SK-N-SH treated with all-trans-retinoic acid at 6 μM for 48 hours (cell line): ENCODE measurements at regions not wholly inside any gene's neighbourhood (a gene's known extent, or its start where the extent isn't known, plus 50 kb on each side); places are given as distances from the start of the nearest gene placed in this dataset.

Experiments
- ARNTL ChIP-seq: fragments of 450-650 bp; formaldehyde crosslinking; IDR thresholded peaks from 2 replicates; pipeline ENCODE4 v1.5.0; 2020; ENCODE audit warnings: low read depth, mild to moderate bottlenecking, moderate library complexity, borderline replicate concordance
- CSDC2 ChIP-seq: fragments of 250-450 bp; sonication (Bioruptor Pico); IDR thresholded peaks from 2 replicates; pipeline ENCODE4 v1.5.0; 2020; ENCODE audit warnings: mild to moderate bottlenecking, moderate library complexity
- ESRRG ChIP-seq: fragments of 250-450 bp; sonication (Bioruptor Pico); IDR thresholded peaks from 2 replicates; pipeline ENCODE4 v1.6.1; 2021; ENCODE audit warnings: mild to moderate bottlenecking
- ISL1 ChIP-seq: fragments of 250-450 bp; sonication (Bioruptor Pico); IDR thresholded peaks from 2 replicates; pipeline ENCODE4 v2.1.2; 2022; ENCODE audit warnings: mild to moderate bottlenecking, moderate library complexity
- RARB ChIP-seq: fragments of 250-450 bp; sonication (Bioruptor Pico); IDR thresholded peaks from 2 replicates; pipeline ENCODE4 v1.8.0; 2021; ENCODE audit warnings: mild to moderate bottlenecking, moderate library complexity
- TCF4 ChIP-seq: fragments of 250-450 bp; sonication (Bioruptor Pico); IDR thresholded peaks from 2 replicates; pipeline ENCODE4 v1.8.0; 2021; ENCODE audit warnings: mild to moderate bottlenecking, moderate library complexity, borderline replicate concordance
- ZC3H10 ChIP-seq: fragments of 250-450 bp; sonication (Bioruptor Pico); IDR thresholded peaks from 2 replicates; pipeline ENCODE4 v1.5.1; 2021; ENCODE audit warnings: mild to moderate bottlenecking, moderate library complexity
- ZFP3 ChIP-seq: fragments of 250-450 bp; sonication (Bioruptor Pico); IDR thresholded peaks from 2 replicates; pipeline ENCODE4 v1.5.0; 2020; ENCODE audit warnings: mild to moderate bottlenecking, moderate library complexity
- ZFP30 ChIP-seq: fragments of 450-650 bp; formaldehyde crosslinking; IDR thresholded peaks from 2 replicates; pipeline ENCODE4 v1.5.0; 2022; ENCODE audit warnings: mild to moderate bottlenecking, moderate library complexity
- ZNF70 ChIP-seq: fragments of 450-650 bp; formaldehyde crosslinking; IDR thresholded peaks from 2 replicates; pipeline ENCODE4 v1.5.0; 2020; ENCODE audit warnings: mild to moderate bottlenecking, moderate library complexity
- ZNF8 ChIP-seq: fragments of 450-650 bp; formaldehyde crosslinking; IDR thresholded peaks from 2 replicates; pipeline ENCODE4 v1.5.0; 2020; ENCODE audit warnings: mild to moderate bottlenecking, moderate library complexity
- TF ChIP-seq, protein P1 (sequence below): fragments of 250-450 bp; sonication (Bioruptor Pico); IDR thresholded peaks from 2 replicates; pipeline ENCODE4 v1.5.1; 2020; ENCODE audit warnings: low read depth, mild to moderate bottlenecking, moderate library complexity
- TF ChIP-seq, protein P2 (sequence below): fragments of 250-450 bp; sonication (Bioruptor Pico); IDR thresholded peaks from 2 replicates; pipeline ENCODE4 v1.5.1; 2021; ENCODE audit warnings: mild to moderate bottlenecking, moderate library complexity
- TF ChIP-seq, protein P3 (sequence below): fragments of 250-450 bp; sonication (Bioruptor Pico); IDR thresholded peaks from 2 replicates; pipeline ENCODE4 v1.8.0; 2020; ENCODE audit warnings: mild to moderate bottlenecking, moderate library complexity, borderline replicate concordance

DNA sequence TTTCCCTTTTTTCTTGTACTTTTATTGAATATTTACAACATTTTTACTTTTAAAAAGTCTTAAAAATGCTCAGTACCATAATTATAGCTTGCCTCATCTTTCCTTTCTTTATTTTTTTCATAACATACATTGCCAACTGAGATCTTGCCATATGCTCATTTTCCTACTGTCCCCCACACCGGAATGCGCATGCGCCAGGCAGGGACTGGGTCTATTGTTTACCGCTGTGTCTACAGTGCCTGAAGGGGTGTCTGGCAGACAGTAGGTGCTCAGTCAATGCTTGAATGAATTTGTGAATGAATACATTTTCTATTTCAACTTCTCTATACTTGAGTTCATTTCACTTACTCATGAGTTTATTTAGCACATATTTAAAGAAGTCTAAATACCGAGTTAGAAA is 158.0 kb downstream of the CYP26B1 start:
- no peak for TF ChIP-seq ZC3H10
- TF ChIP-seq, protein P1, sequence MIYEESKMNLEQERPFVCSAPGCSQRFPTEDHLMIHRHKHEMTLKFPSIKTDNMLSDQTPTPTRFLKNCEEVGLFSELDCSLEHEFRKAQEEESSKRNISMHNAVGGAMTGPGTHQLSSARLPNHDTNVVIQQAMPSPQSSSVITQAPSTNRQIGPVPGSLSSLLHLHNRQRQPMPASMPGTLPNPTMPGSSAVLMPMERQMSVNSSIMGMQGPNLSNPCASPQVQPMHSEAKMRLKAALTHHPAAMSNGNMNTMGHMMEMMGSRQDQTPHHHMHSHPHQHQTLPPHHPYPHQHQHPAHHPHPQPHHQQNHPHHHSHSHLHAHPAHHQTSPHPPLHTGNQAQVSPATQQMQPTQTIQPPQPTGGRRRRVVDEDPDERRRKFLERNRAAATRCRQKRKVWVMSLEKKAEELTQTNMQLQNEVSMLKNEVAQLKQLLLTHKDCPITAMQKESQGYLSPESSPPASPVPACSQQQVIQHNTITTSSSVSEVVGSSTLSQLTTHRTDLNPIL (CRISPR knock-in tag) = no peak
- no peak for TF ChIP-seq ZFP30 (CRISPR knock-in tag)
- no peak for TF ChIP-seq ARNTL (CRISPR knock-in tag)
- no peak for TF ChIP-seq ZNF8 (CRISPR knock-in tag)
- no peak for TF ChIP-seq RARB
- TF ChIP-seq, protein P2, sequence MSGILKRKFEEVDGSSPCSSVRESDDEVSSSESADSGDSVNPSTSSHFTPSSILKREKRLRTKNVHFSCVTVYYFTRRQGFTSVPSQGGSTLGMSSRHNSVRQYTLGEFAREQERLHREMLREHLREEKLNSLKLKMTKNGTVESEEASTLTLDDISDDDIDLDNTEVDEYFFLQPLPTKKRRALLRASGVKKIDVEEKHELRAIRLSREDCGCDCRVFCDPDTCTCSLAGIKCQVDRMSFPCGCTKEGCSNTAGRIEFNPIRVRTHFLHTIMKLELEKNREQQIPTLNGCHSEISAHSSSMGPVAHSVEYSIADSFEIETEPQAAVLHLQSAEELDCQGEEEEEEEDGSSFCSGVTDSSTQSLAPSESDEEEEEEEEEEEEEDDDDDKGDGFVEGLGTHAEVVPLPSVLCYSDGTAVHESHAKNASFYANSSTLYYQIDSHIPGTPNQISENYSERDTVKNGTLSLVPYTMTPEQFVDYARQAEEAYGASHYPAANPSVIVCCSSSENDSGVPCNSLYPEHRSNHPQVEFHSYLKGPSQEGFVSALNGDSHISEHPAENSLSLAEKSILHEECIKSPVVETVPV (CRISPR knock-in tag) = no peak
- no peak for TF ChIP-seq ESRRG (CRISPR knock-in tag)
- no peak for TF ChIP-seq ZNF70 (CRISPR knock-in tag)
- no peak for TF ChIP-seq ZFP3
- TF ChIP-seq, protein P3, sequence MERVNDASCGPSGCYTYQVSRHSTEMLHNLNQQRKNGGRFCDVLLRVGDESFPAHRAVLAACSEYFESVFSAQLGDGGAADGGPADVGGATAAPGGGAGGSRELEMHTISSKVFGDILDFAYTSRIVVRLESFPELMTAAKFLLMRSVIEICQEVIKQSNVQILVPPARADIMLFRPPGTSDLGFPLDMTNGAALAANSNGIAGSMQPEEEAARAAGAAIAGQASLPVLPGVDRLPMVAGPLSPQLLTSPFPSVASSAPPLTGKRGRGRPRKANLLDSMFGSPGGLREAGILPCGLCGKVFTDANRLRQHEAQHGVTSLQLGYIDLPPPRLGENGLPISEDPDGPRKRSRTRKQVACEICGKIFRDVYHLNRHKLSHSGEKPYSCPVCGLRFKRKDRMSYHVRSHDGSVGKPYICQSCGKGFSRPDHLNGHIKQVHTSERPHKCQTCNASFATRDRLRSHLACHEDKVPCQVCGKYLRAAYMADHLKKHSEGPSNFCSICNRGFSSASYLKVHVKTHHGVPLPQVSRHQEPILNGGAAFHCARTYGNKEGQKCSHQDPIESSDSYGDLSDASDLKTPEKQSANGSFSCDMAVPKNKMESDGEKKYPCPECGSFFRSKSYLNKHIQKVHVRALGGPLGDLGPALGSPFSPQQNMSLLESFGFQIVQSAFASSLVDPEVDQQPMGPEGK (CRISPR knock-in tag) = no peak
- TF ChIP-seq TCF4 (CRISPR knock-in tag) = no peak
- TF ChIP-seq ISL1 (CRISPR knock-in tag) = no peak
- TF ChIP-seq CSDC2 (CRISPR knock-in tag) = no peak
